ENCODE measurements at regions not wholly inside any gene's neighbourhood (a gene's known extent, or its start where the extent isn't known, plus 50 kb on each side); places are given as distances from the start of the nearest gene placed in this dataset.

GRCh38 chr1:87696483-87696882, 367.8 kb downstream of the LMO4 start:
- no peaks in the 10 kb centered on the region for H3K36me3 ChIP-seq (ENCODE audit: control insufficient read depth, insufficient read depth, low read length)
- no peak overlapping the region for H3K4me3 ChIP-seq (ENCODE audit: insufficient read depth, low read depth, low read length, poor library complexity, severe bottlenecking)
- no peak overlapping the region for H3K27ac ChIP-seq (ENCODE audit: insufficient read depth, low read length, poor library complexity, severe bottlenecking)
- no peaks in the 10 kb centered on the region for H3K9me3 ChIP-seq (ENCODE audit: control insufficient read depth, low read length)
- H3K27me3 ChIP-seq (replicated peaks; ENCODE audit: control insufficient read depth, insufficient read depth, low read length, poor library complexity, severe bottlenecking) = no peaks in the 10 kb centered on the region
- no peaks in the 10 kb centered on the region for H3K4me1 ChIP-seq (ENCODE audit: control insufficient read depth, insufficient read depth, low read length, poor library complexity, severe bottlenecking)
- no peak for DNase-seq

- Histone ChIP-seq H3K36me3 (ENCODE audit: control insufficient read depth, insufficient read depth, low read length) (no peaks in the 10 kb centered on the region), H3K9me3 (ENCODE audit: control insufficient read depth, low read length) (no peaks in the 10 kb centered on the region), H3K4me3 (ENCODE audit: insufficient read depth, low read depth, low read length, poor library complexity, severe bottlenecking) (no peak overlapping the region), H3K27me3 (replicated peaks; ENCODE audit: control insufficient read depth, insufficient read depth, low read length, poor library complexity, severe bottlenecking) (no peaks in the 10 kb centered on the region), H3K27ac (ENCODE audit: insufficient read depth, low read length, poor library complexity, severe bottlenecking) (no peak overlapping the region), H3K4me1 (ENCODE audit: control insufficient read depth, insufficient read depth, low read length, poor library complexity, severe bottlenecking) (no peaks in the 10 kb centered on the region)
- no peak for DNase-seq
Observed at GRCh38 chr1:87702455-87702854, 373.8 kb downstream of the LMO4 start.

- H3K27ac ChIP-seq (ENCODE audit: insufficient read depth, low read length, poor library complexity, severe bottlenecking) = no peak overlapping the region
- no peak for DNase-seq
- no peaks in the 10 kb centered on the region for H3K36me3 ChIP-seq (ENCODE audit: control insufficient read depth, insufficient read depth, low read length)
Observed at GRCh38 chr1:87705233-87705632, 376.6 kb downstream of the LMO4 start.

GRCh38 chr1:87706203-87706602, 377.5 kb downstream of the LMO4 start:
- Histone ChIP-seq H3K4me3 (ENCODE audit: insufficient read depth, low read depth, low read length, poor library complexity, severe bottlenecking) (no peak overlapping the region), H3K9me3 (ENCODE audit: control insufficient read depth, low read length) (no peaks in the 10 kb centered on the region), H3K27ac (ENCODE audit: insufficient read depth, low read length, poor library complexity, severe bottlenecking) (no peak overlapping the region), H3K4me1 (ENCODE audit: control insufficient read depth, insufficient read depth, low read length, poor library complexity, severe bottlenecking) (no peaks in the 10 kb centered on the region), H3K36me3 (ENCODE audit: control insufficient read depth, insufficient read depth, low read length) (no peaks in the 10 kb centered on the region), H3K27me3 (replicated peaks; ENCODE audit: control insufficient read depth, insufficient read depth, low read length, poor library complexity, severe bottlenecking) (no peaks in the 10 kb centered on the region)
- DNase-seq = no peak

More at GRCh38 chr1:87705233-87705632, 376.6 kb downstream of the LMO4 start:
- H3K4me1 ChIP-seq (ENCODE audit: control insufficient read depth, insufficient read depth, low read length, poor library complexity, severe bottlenecking) = no peaks in the 10 kb centered on the region
- H3K9me3 ChIP-seq (ENCODE audit: control insufficient read depth, low read length) = no peaks in the 10 kb centered on the region
- H3K27me3 ChIP-seq (replicated peaks; ENCODE audit: control insufficient read depth, insufficient read depth, low read length, poor library complexity, severe bottlenecking) = no peaks in the 10 kb centered on the region
- H3K4me3 ChIP-seq (ENCODE audit: insufficient read depth, low read depth, low read length, poor library complexity, severe bottlenecking) = no peak overlapping the region

- Histone ChIP-seq H3K36me3 (ENCODE audit: control insufficient read depth, insufficient read depth, low read length) (no peaks in the 10 kb centered on the region), H3K9me3 (ENCODE audit: control insufficient read depth, low read length) (no peaks in the 10 kb centered on the region), H3K27me3 (replicated peaks; ENCODE audit: control insufficient read depth, insufficient read depth, low read length, poor library complexity, severe bottlenecking) (no peaks in the 10 kb centered on the region), H3K4me1 (ENCODE audit: control insufficient read depth, insufficient read depth, low read length, poor library complexity, severe bottlenecking) (no peaks in the 10 kb centered on the region), H3K4me3 (ENCODE audit: insufficient read depth, low read depth, low read length, poor library complexity, severe bottlenecking) (no peak overlapping the region), H3K27ac (ENCODE audit: insufficient read depth, low read length, poor library complexity, severe bottlenecking) (no peak overlapping the region)
- DNase-seq = no peak
Observed at GRCh38 chr1:87706779-87707228, 378.1 kb downstream of the LMO4 start.

- no peaks in the 10 kb centered on the region for H3K9me3 ChIP-seq (ENCODE audit: control insufficient read depth, low read length)
- H3K27me3 ChIP-seq (replicated peaks; ENCODE audit: control insufficient read depth, insufficient read depth, low read length, poor library complexity, severe bottlenecking) = no peaks in the 10 kb centered on the region
- H3K27ac ChIP-seq (ENCODE audit: insufficient read depth, low read length, poor library complexity, severe bottlenecking) = no peak overlapping the region
- no peak for DNase-seq
- H3K4me1 ChIP-seq (ENCODE audit: control insufficient read depth, insufficient read depth, low read length, poor library complexity, severe bottlenecking) = no peaks in the 10 kb centered on the region
- H3K36me3 ChIP-seq (ENCODE audit: control insufficient read depth, insufficient read depth, low read length) = no peaks in the 10 kb centered on the region
- no peak overlapping the region for H3K4me3 ChIP-seq (ENCODE audit: insufficient read depth, low read depth, low read length, poor library complexity, severe bottlenecking)
Observed at GRCh38 chr1:87707411-87707810, 378.7 kb downstream of the LMO4 start.

GRCh38 chr1:87712261-87713010, 383.8 kb downstream of the LMO4 start:
- Histone ChIP-seq H3K4me1 (ENCODE audit: control insufficient read depth, insufficient read depth, low read length, poor library complexity, severe bottlenecking) (no peaks in the 10 kb centered on the region), H3K9me3 (ENCODE audit: control insufficient read depth, low read length) (no peaks in the 10 kb centered on the region), H3K36me3 (ENCODE audit: control insufficient read depth, insufficient read depth, low read length) (no peaks in the 10 kb centered on the region), H3K27ac (ENCODE audit: insufficient read depth, low read length, poor library complexity, severe bottlenecking) (no peak overlapping the region), H3K27me3 (replicated peaks; ENCODE audit: control insufficient read depth, insufficient read depth, low read length, poor library complexity, severe bottlenecking) (no peaks in the 10 kb centered on the region), H3K4me3 (ENCODE audit: insufficient read depth, low read depth, low read length, poor library complexity, severe bottlenecking) (no peak overlapping the region)
- DNase-seq = no peak

GRCh38 chr1:87714278-87714677, 385.6 kb downstream of the LMO4 start:
- Histone ChIP-seq H3K9me3 (ENCODE audit: control insufficient read depth, low read length) (no peaks in the 10 kb centered on the region), H3K27ac (ENCODE audit: insufficient read depth, low read length, poor library complexity, severe bottlenecking) (no peak overlapping the region), H3K4me1 (ENCODE audit: control insufficient read depth, insufficient read depth, low read length, poor library complexity, severe bottlenecking) (no peaks in the 10 kb centered on the region), H3K36me3 (ENCODE audit: control insufficient read depth, insufficient read depth, low read length) (no peaks in the 10 kb centered on the region), H3K27me3 (replicated peaks; ENCODE audit: control insufficient read depth, insufficient read depth, low read length, poor library complexity, severe bottlenecking) (no peaks in the 10 kb centered on the region), H3K4me3 (ENCODE audit: insufficient read depth, low read depth, low read length, poor library complexity, severe bottlenecking) (no peak overlapping the region)
- DNase-seq = no peak

- H3K4me1 ChIP-seq (ENCODE audit: control insufficient read depth, insufficient read depth, low read length, poor library complexity, severe bottlenecking) = no peaks in the 10 kb centered on the region
- H3K4me3 ChIP-seq (ENCODE audit: insufficient read depth, low read depth, low read length, poor library complexity, severe bottlenecking) = no peak overlapping the region
- H3K9me3 ChIP-seq (ENCODE audit: control insufficient read depth, low read length) = no peaks in the 10 kb centered on the region
- no peaks in the 10 kb centered on the region for H3K27me3 ChIP-seq (replicated peaks; ENCODE audit: control insufficient read depth, insufficient read depth, low read length, poor library complexity, severe bottlenecking)
- H3K27ac ChIP-seq (ENCODE audit: insufficient read depth, low read length, poor library complexity, severe bottlenecking) = no peak overlapping the region
- DNase-seq = no peak
- no peaks in the 10 kb centered on the region for H3K36me3 ChIP-seq (ENCODE audit: control insufficient read depth, insufficient read depth, low read length)
Observed at GRCh38 chr1:87715052-87715451, 386.4 kb downstream of the LMO4 start.

GRCh38 chr1:87715471-87715870, 386.8 kb downstream of the LMO4 start:
- Histone ChIP-seq H3K27me3 (replicated peaks; ENCODE audit: control insufficient read depth, insufficient read depth, low read length, poor library complexity, severe bottlenecking) (no peaks in the 10 kb centered on the region), H3K4me1 (ENCODE audit: control insufficient read depth, insufficient read depth, low read length, poor library complexity, severe bottlenecking) (no peaks in the 10 kb centered on the region), H3K27ac (ENCODE audit: insufficient read depth, low read length, poor library complexity, severe bottlenecking) (no peak overlapping the region), H3K4me3 (ENCODE audit: insufficient read depth, low read depth, low read length, poor library complexity, severe bottlenecking) (no peak overlapping the region), H3K9me3 (ENCODE audit: control insufficient read depth, low read length) (no peaks in the 10 kb centered on the region), H3K36me3 (ENCODE audit: control insufficient read depth, insufficient read depth, low read length) (no peaks in the 10 kb centered on the region)
- DNase-seq = no peak

Data from effector memory CD4-positive, alpha-beta T cell (primary cell).